WTC11 (cell line): ENCODE measurements at regions not wholly inside any gene's neighbourhood (a gene's known extent, or its start where the extent isn't known, plus 50 kb on each side); places are given as distances from the start of the nearest gene placed in this dataset.

ENCODE experiments used
- ATAC-seq: fragments of 200-7000 bp; cut with Tn5 transposase; 2 replicates; pipeline ENCODE4 v1.10.0; 2021; ENCODE audit warnings: mild to moderate bottlenecking, moderate library complexity
- CTCF ChIA-PET: fragments of 300-600 bp; sonication (Branson Sonifier 250); formaldehyde crosslinking; loops from one replicate; lab custom pipeline; 2021; ENCODE audit warnings: antibody characterized with exemption; lab: Charles Lee
- POLR2A ChIA-PET: fragments of 350-600 bp; sonication (Branson Sonifier 250); formaldehyde crosslinking; loops from one replicate; lab custom pipeline; 2021; ENCODE audit warnings: antibody characterized with exemption; lab: Charles Lee
- DNase-seq: peaks from one replicate; pipeline ENCODE4 v3.0.0; 2021; ENCODE audit warnings: low spot score
- H3K27ac Mint-ChIP-seq: 2 replicates; pipeline ENCODE4 v1.8.0; 2021; ENCODE audit warnings: mixed read lengths
- H3K27me3 Mint-ChIP-seq: 2 replicates; pipeline ENCODE4 v1.8.0; 2021; ENCODE audit warnings: low read depth, mild to moderate bottlenecking, moderate library complexity, mixed read lengths
- H3K36me3 Mint-ChIP-seq: 2 replicates; pipeline ENCODE4 v1.8.0; 2021; ENCODE audit warnings: mixed read lengths
- H3K4me1 Mint-ChIP-seq: 2 replicates; pipeline ENCODE4 v1.8.0; 2022; ENCODE audit warnings: mixed read lengths
- H3K4me3 Mint-ChIP-seq: 2 replicates; pipeline ENCODE4 v1.8.0; 2021; ENCODE audit warnings: mild to moderate bottlenecking, moderate library complexity, mixed read lengths
- H3K9me3 Mint-ChIP-seq: 2 replicates; pipeline ENCODE4 v1.8.0; 2021; ENCODE audit warnings: mixed read lengths
- AFF4 ChIP-seq: sonication (generic); formaldehyde crosslinking; IDR thresholded peaks from 2 replicates; pipeline ENCODE4 v1.8.1; 2023; ENCODE audit warnings: mild to moderate bottlenecking, missing genetic modification reagents, borderline replicate concordance
- AR ChIP-seq: fragments of 250-450 bp; sonication (Bioruptor Pico); IDR thresholded peaks from 2 replicates; pipeline ENCODE4 v1.9.0; 2021; ENCODE audit warnings: mild to moderate bottlenecking
- ATF2 ChIP-seq: sonication (generic); formaldehyde crosslinking; IDR thresholded peaks from 2 replicates; pipeline ENCODE4 v1.8.1; 2022; ENCODE audit warnings: low read depth, missing genetic modification reagents, borderline replicate concordance
- CBFB ChIP-seq: sonication (generic); formaldehyde crosslinking; IDR thresholded peaks from 2 replicates; pipeline ENCODE4 v1.8.1; 2022; ENCODE audit warnings: mild to moderate bottlenecking, low read depth, missing genetic modification reagents
- CDX4 ChIP-seq: fragments of 250-450 bp; sonication (Bioruptor Pico); IDR thresholded peaks from 2 replicates; pipeline ENCODE4 v1.9.0; 2021; ENCODE audit warnings: moderate library complexity, mild to moderate bottlenecking, inconsistent platforms, borderline replicate concordance
- E2F1 ChIP-seq: sonication (generic); formaldehyde crosslinking; IDR thresholded peaks from 2 replicates; pipeline ENCODE4 v1.8.0; 2022; ENCODE audit warnings: mild to moderate bottlenecking, missing genetic modification reagents
- E2F5 ChIP-seq: sonication (generic); formaldehyde crosslinking; IDR thresholded peaks from 2 replicates; pipeline ENCODE4 v1.8.1; 2022; ENCODE audit warnings: mild to moderate bottlenecking, moderate library complexity, missing genetic modification reagents
- ESRRA ChIP-seq: sonication (generic); formaldehyde crosslinking; IDR thresholded peaks from 2 replicates; pipeline ENCODE4 v1.8.1; 2022; ENCODE audit warnings: mild to moderate bottlenecking, missing genetic modification reagents, borderline replicate concordance
- FOXJ3 ChIP-seq: sonication (generic); formaldehyde crosslinking; IDR thresholded peaks from 2 replicates; pipeline ENCODE4 v1.9.0; 2021; ENCODE audit warnings: missing genetic modification reagents, mild to moderate bottlenecking, borderline replicate concordance
- FOXK1 ChIP-seq: sonication (generic); formaldehyde crosslinking; IDR thresholded peaks from 2 replicates; pipeline ENCODE4 v1.8.0; 2022; ENCODE audit warnings: mild to moderate bottlenecking, moderate library complexity, missing genetic modification reagents
- IRF2 ChIP-seq: sonication (generic); formaldehyde crosslinking; IDR thresholded peaks from 2 replicates; pipeline ENCODE4 v1.8.0; 2022; ENCODE audit warnings: low read depth, missing genetic modification reagents, borderline replicate concordance
- NFYB ChIP-seq: sonication (generic); formaldehyde crosslinking; conservative IDR thresholded peaks from 2 replicates; pipeline ENCODE4 v1.8.0; 2022; ENCODE audit warnings: low read depth, missing genetic modification reagents
- OVOL2 ChIP-seq: fragments of 250-450 bp; sonication (Bioruptor Pico); IDR thresholded peaks from 2 replicates; pipeline ENCODE4 v1.9.0; 2021; ENCODE audit warnings: mild to moderate bottlenecking, borderline replicate concordance
- PREB ChIP-seq: sonication (generic); formaldehyde crosslinking; IDR thresholded peaks from 2 replicates; pipeline ENCODE4 v1.8.1; 2022; ENCODE audit warnings: mild to moderate bottlenecking, missing genetic modification reagents, moderate library complexity, borderline replicate concordance
- RELA ChIP-seq: sonication (generic); formaldehyde crosslinking; IDR thresholded peaks from 2 replicates; pipeline ENCODE4 v1.8.1; 2022; ENCODE audit warnings: missing genetic modification reagents, mild to moderate bottlenecking, borderline replicate concordance
- SMAD4 ChIP-seq: sonication (generic); formaldehyde crosslinking; IDR thresholded peaks from 2 replicates; pipeline ENCODE4 v1.8.0; 2022; ENCODE audit warnings: mild to moderate bottlenecking, missing genetic modification reagents
- TEAD1 ChIP-seq: sonication (generic); formaldehyde crosslinking; IDR thresholded peaks from 2 replicates; pipeline ENCODE4 v1.8.0; 2022; ENCODE audit warnings: mild to moderate bottlenecking, missing genetic modification reagents
- TP53 ChIP-seq: sonication (generic); formaldehyde crosslinking; IDR thresholded peaks from 2 replicates; pipeline ENCODE4 v1.8.1; 2023; ENCODE audit warnings: mild to moderate bottlenecking, missing genetic modification reagents
- USF1 ChIP-seq: sonication (generic); formaldehyde crosslinking; IDR thresholded peaks from 2 replicates; pipeline ENCODE4 v1.8.0; 2022; ENCODE audit warnings: mild to moderate bottlenecking, missing genetic modification reagents
- ZMAT4 ChIP-seq: fragments of 250-450 bp; sonication (Bioruptor Pico); IDR thresholded peaks from 2 replicates; pipeline ENCODE4 v1.9.0; 2021; ENCODE audit warnings: mild to moderate bottlenecking
- ZNF317 ChIP-seq: sonication (generic); formaldehyde crosslinking; IDR thresholded peaks from 2 replicates; pipeline ENCODE4 v1.8.1; 2023; ENCODE audit warnings: low read depth, mild to moderate bottlenecking, moderate library complexity, missing genetic modification reagents, borderline replicate concordance

- TF ChIP-seq AFF4 (CRISPR knock-in tag) (no peak), PREB (CRISPR knock-in tag) (no peak)
These were observed 536.8 kb downstream of the QKI start (continued) for GRCh38 chr6:163951326-163951725.

GRCh38 chr6:163950159-163950558, 535.6 kb downstream of the QKI start:
- Mint-ChIP-seq H3K4me3 (no peak overlapping the region), H3K27ac (no peak overlapping the region), H3K9me3 (no peaks in the 10 kb centered on the region), H3K36me3 (no peaks in the 10 kb centered on the region), H3K27me3 (no peaks in the 10 kb centered on the region), H3K4me1 (peaks cover 59% of the 10 kb centered on the region)
- DNase-seq = no peak
- ChIA-PET CTCF (no interaction called here), POLR2A (no interaction called here)
- ATAC-seq = no peak
- TF ChIP-seq E2F5 (CRISPR knock-in tag) (no peak), SMAD4 (no peak), AR (CRISPR knock-in tag) (no peak), CDX4 (CRISPR knock-in tag) (no peak), ZNF317 (CRISPR knock-in tag) (no peak), TP53 (CRISPR knock-in tag) (no peak), FOXK1 (no peak), FOXJ3 (CRISPR knock-in tag) (no peak), ESRRA (CRISPR knock-in tag) (no peak), ATF2 (CRISPR knock-in tag) (no peak), IRF2 (no peak), RELA (CRISPR knock-in tag) (no peak), CBFB (CRISPR knock-in tag) (no peak), USF1 (CRISPR knock-in tag) (no peak), TEAD1 (CRISPR knock-in tag) (no peak), E2F1 (CRISPR knock-in tag) (no peak), OVOL2 (no peak), ZMAT4 (no peak), NFYB (no peak)
